PC-3 (cell line): ENCODE measurements at regions not wholly inside any gene's neighbourhood (a gene's known extent, or its start where the extent isn't known, plus 50 kb on each side); places are given as distances from the start of the nearest gene placed in this dataset.
A peak's percentile ranks its signal among the peaks of the same experiment; 100 is the strongest.

Source experiments
- ATAC-seq: fragments of 200-7000 bp; cut with Tn5 transposase; 2 replicates; pipeline ENCODE4 v1.9.1; 2020; ENCODE audit warnings: mild to moderate bottlenecking, moderate library complexity
- BruUV-seq: library from RNA; stranded (reverse); fragments of 400-500 nt; replicated peaks from 2 replicates; lab custom pipeline; 2021; lab: Mats Ljungman, UMichigan
- CTCF ChIA-PET: fragments of 300-600 bp; sonication (Branson Sonifier 250); formaldehyde crosslinking; loops from one replicate; lab custom pipeline; 2022; ENCODE audit warnings: antibody characterized with exemption; lab: Charles Lee
- POLR2A ChIA-PET: fragments of 300-600 bp; sonication (Branson Sonifier 250); formaldehyde crosslinking; loops from one replicate; lab custom pipeline; 2022; ENCODE audit warnings: antibody characterized with exemption; ENCODE audit not compliant: unreplicated experiment; lab: Charles Lee
- DNase-seq: peaks from one replicate; pipeline ENCODE4 v3.0.0-alpha.2; 2015
- H2AFZ ChIP-seq: fragments of 300-600 bp; sonication (generic); 2 replicates; pipeline ENCODE4 v1.6.0; 2016; ENCODE audit warnings: antibody characterized with exemption, low read length
- H3F3A ChIP-seq: fragments of 300-600 bp; sonication (generic); one replicate; pipeline ENCODE4 v1.6.0; 2017; ENCODE audit warnings: antibody characterized with exemption, low read length, control low read depth, mild to moderate bottlenecking; ENCODE audit not compliant: unreplicated experiment
- H3K27ac ChIP-seq: fragments of 300-600 bp; sonication (generic); 2 replicates; pipeline ENCODE4 v1.5.1; 2016; ENCODE audit warnings: mild to moderate bottlenecking, low read length
- H3K27me3 ChIP-seq: fragments of 300-600 bp; sonication (generic); 2 replicates; pipeline ENCODE4 v1.6.1; 2016; ENCODE audit warnings: low read length, mixed read lengths
- H3K36me3 ChIP-seq: fragments of 300-600 bp; sonication (generic); 2 replicates; pipeline ENCODE4 v1.6.1; 2016; ENCODE audit warnings: low read depth, mixed run types, low read length, mixed read lengths
- H3K4me1 ChIP-seq: fragments of 300-600 bp; sonication (generic); 2 replicates; pipeline ENCODE4 v1.5.1; 2016; ENCODE audit warnings: low read length; ENCODE audit not compliant: insufficient read depth
- H3K4me2 ChIP-seq: fragments of 300-600 bp; sonication (generic); 2 replicates; pipeline ENCODE4 v1.6.0; 2016; ENCODE audit warnings: low read length
- H3K4me3 ChIP-seq: fragments of 300-600 bp; sonication (generic); 2 replicates; pipeline ENCODE4 v1.5.1; 2016; ENCODE audit warnings: mild to moderate bottlenecking, low read length, mixed read lengths
- H3K79me2 ChIP-seq: fragments of 300-600 bp; sonication (generic); 2 replicates; pipeline ENCODE4 v1.6.1; 2017; ENCODE audit warnings: low read length, mixed read lengths
- H3K9ac ChIP-seq: fragments of 300-600 bp; sonication (generic); 2 replicates; pipeline ENCODE4 v1.6.0; 2016; ENCODE audit warnings: mild to moderate bottlenecking, low read length
- H3K9me2 ChIP-seq: fragments of 300-600 bp; sonication (generic); replicated peaks from 2 replicates; pipeline ENCODE4 v1.6.1; 2016; ENCODE audit warnings: mixed run types, low read length, mixed read lengths
- H3K9me3 ChIP-seq: fragments of 300-600 bp; sonication (generic); 2 replicates; pipeline ENCODE4 v1.6.1; 2016; ENCODE audit warnings: low read length, mixed read lengths
- H4K20me1 ChIP-seq: fragments of 300-600 bp; sonication (generic); 2 replicates; pipeline ENCODE4 v1.6.1; 2016; ENCODE audit warnings: low read length, mixed read lengths
- EZH2 ChIP-seq: fragments of 300-600 bp; sonication (generic); IDR thresholded peaks from one replicate; pipeline ENCODE4 v1.6.1; 2017; ENCODE audit warnings: antibody characterized with exemption, mild to moderate bottlenecking, low read length; ENCODE audit not compliant: unreplicated experiment
- EZH2phosphoT487 ChIP-seq: fragments of 300-600 bp; sonication (generic); IDR thresholded peaks from 2 replicates; pipeline ENCODE4 v1.6.1; 2018; ENCODE audit warnings: mild to moderate bottlenecking, antibody characterized with exemption, low read length, borderline replicate concordance
- intact Hi-C: fragments of 100-400 bp; cut with micrococcal nuclease; formaldehyde crosslinking; loops from 2 replicates; pipeline ENCODE4 v1.9.0; 2023
- TF ChIP-seq, protein P1 (sequence below): fragments of 300-600 bp; sonication (generic); conservative IDR thresholded peaks from 2 replicates; pipeline ENCODE4 v1.5.1; 2017; ENCODE audit warnings: antibody characterized with exemption, low read depth, mild to moderate bottlenecking, low read length

DNA sequence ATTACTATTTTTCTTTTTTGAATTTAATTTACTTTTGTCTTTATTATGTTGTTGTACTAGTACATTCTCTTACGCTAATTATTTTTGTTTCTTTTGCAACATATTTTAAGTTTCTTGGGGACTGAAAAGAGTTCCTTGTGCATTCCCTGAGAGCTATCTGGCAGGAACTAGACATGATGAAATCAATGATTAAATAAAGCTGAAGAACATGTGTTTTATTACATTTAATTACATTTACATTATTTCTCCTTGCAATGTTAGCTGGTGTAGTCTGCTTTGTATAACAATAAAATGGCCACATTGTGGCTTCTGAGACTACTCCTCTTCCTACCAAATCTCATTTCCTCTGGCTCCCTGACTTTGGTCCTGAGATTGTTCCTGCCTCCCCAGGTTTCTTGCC, 244.9 kb downstream of the NDFIP2 start:
- Histone ChIP-seq H3K36me3 (no peaks in the 10 kb centered on the region), H3K27me3 (no peaks in the 10 kb centered on the region), H3K9me2 (no peaks in the 10 kb centered on the region), H4K20me1 (no peaks in the 10 kb centered on the region), H3K4me2 (no peak overlapping the region), H3K79me2 (no peaks in the 10 kb centered on the region), H3F3A (no peaks in the 10 kb centered on the region), H3K4me3 (no peak overlapping the region), H3K9ac (no peak overlapping the region), H3K27ac (no peak overlapping the region), H3K9me3 (no peaks in the 10 kb centered on the region), H2AFZ (no peak overlapping the region), H3K4me1 (no peaks in the 10 kb centered on the region)
- DNase-seq (no peak), ATAC-seq (no peak)
- TF ChIP-seq EZH2phosphoT487 (no peak), EZH2 (no peak)
- TF ChIP-seq, protein P1, sequence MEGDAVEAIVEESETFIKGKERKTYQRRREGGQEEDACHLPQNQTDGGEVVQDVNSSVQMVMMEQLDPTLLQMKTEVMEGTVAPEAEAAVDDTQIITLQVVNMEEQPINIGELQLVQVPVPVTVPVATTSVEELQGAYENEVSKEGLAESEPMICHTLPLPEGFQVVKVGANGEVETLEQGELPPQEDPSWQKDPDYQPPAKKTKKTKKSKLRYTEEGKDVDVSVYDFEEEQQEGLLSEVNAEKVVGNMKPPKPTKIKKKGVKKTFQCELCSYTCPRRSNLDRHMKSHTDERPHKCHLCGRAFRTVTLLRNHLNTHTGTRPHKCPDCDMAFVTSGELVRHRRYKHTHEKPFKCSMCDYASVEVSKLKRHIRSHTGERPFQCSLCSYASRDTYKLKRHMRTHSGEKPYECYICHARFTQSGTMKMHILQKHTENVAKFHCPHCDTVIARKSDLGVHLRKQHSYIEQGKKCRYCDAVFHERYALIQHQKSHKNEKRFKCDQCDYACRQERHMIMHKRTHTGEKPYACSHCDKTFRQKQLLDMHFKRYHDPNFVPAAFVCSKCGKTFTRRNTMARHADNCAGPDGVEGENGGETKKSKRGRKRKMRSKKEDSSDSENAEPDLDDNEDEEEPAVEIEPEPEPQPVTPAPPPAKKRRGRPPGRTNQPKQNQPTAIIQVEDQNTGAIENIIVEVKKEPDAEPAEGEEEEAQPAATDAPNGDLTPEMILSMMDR = no peak
- ChIA-PET CTCF (no interaction called here), POLR2A (no interaction called here)
- BruUV-seq = no TSS peak
- intact Hi-C loops = no loop called here

DNA sequence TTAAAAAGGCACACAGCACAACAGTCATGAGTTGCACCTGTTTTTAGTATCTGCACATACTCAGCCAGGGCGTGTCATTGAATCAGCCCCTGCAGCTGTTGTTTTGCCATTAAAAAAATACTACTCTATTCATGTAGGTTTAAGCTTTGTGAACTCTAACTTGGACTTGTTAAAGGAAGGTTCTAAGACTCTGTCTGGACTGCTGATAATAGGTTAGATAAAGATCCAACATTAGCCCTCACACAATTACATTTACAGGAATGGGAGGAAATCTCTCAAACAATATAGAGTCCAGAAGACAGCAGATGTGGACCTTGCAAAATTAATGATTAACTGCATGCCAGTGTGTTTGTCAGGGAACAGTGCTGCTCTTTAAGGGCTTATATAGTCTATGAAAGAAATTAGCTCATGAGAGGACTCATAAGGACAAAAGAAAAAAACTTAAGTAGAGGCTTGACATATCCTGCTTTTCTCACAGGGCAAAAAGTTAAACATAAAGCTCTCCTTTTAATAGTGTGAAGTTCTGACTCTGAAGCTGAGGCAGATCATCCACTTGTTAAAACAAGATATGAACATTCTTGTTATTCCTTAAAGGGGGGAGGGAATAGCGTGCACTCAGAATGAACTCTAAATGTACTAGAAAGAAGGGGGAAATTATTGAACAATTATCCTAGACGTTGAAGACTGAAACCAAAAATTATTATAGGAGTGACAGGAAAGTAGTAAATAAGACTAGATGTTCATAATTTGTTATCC, 243.6 kb downstream of the NDFIP2 start:
- no peaks in the 10 kb centered on the region for H4K20me1 ChIP-seq
- H3K4me3 ChIP-seq = no peak overlapping the region
- H3K9me3 ChIP-seq = no peaks in the 10 kb centered on the region
- no TSS peak for BruUV-seq
- H3K9ac ChIP-seq = no peak overlapping the region
- H3K79me2 ChIP-seq = no peaks in the 10 kb centered on the region
- H3F3A ChIP-seq = no peaks in the 10 kb centered on the region
- TF ChIP-seq EZH2phosphoT487 (no peak), EZH2 (no peak)
- TF ChIP-seq, protein P1 = no peak
- CTCF ChIA-PET = no interaction called here
- no peaks in the 10 kb centered on the region for H3K36me3 ChIP-seq
- no peak overlapping the region for H2AFZ ChIP-seq
- peak; percentile 73 for ATAC-seq
- intact Hi-C loops = no loop called here
- H3K4me2 ChIP-seq = no peak overlapping the region
- H3K27me3 ChIP-seq = no peaks in the 10 kb centered on the region
- no peak overlapping the region for H3K27ac ChIP-seq
- POLR2A ChIA-PET = no interaction called here
- no peaks in the 10 kb centered on the region for H3K9me2 ChIP-seq
- H3K4me1 ChIP-seq = no peaks in the 10 kb centered on the region
- peak; percentile 8 for DNase-seq

DNA sequence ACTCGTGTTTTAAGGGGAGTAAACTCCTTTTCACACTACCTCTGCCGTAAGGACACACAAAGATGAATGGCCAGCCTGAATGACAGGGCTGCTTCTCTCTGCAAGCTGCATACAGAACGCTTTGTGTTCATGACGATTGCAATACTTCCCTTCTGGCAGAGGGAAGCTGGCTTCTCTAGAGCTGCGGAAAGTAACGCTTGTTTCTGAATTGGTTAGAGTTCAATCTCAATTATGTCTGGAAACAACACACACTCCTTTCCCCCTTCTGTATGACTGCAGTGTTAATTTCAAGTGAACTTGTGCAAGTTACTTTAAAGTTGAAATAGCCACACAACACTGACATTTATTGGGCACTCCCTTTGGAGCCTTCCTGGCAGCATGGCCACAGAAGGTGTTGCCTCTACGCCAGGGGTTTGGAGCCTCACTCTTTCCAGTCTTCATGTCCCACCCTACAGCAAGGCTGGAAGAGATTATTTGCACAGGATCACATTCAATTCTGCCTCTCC, 242.6 kb downstream of the NDFIP2 start:
- DNase-seq (no peak), ATAC-seq (no peak)
- Histone ChIP-seq H4K20me1 (no peaks in the 10 kb centered on the region), H3K9me2 (no peaks in the 10 kb centered on the region), H2AFZ (no peak overlapping the region), H3K36me3 (no peaks in the 10 kb centered on the region), H3F3A (no peaks in the 10 kb centered on the region), H3K27ac (no peak overlapping the region), H3K79me2 (no peaks in the 10 kb centered on the region), H3K4me1 (no peaks in the 10 kb centered on the region), H3K9me3 (no peaks in the 10 kb centered on the region), H3K4me3 (no peak overlapping the region), H3K27me3 (no peaks in the 10 kb centered on the region), H3K9ac (no peak overlapping the region), H3K4me2 (no peak overlapping the region)
- POLR2A ChIA-PET = no interaction called here
- intact Hi-C loops = no loop called here
- TF ChIP-seq, protein P1 = no peak
- TF ChIP-seq EZH2phosphoT487 = no peak
- TF ChIP-seq EZH2 = no peak
- CTCF ChIA-PET = no interaction called here
- no TSS peak for BruUV-seq
